H1 (cell line): ENCODE measurements at regions not wholly inside any gene's neighbourhood (a gene's known extent, or its start where the extent isn't known, plus 50 kb on each side); places are given as distances from the start of the nearest gene placed in this dataset.

Experiments used
- CTCF ChIA-PET: fragments of 300-600 bp; sonication (Branson Sonifier 250); formaldehyde crosslinking; loops from one replicate; lab custom pipeline; 2021; ENCODE audit not compliant: partially characterized antibody; lab: Charles Lee
- POLR2A ChIA-PET: fragments of 300-600 bp; sonication (Branson Sonifier 250); formaldehyde crosslinking; loops from one replicate; lab custom pipeline; 2021; ENCODE audit warnings: inconsistent platforms; ENCODE audit not compliant: partially characterized antibody; lab: Charles Lee
- DNase-seq, 2 experiments: peaks; one replicate each; pipeline versions ENCODE4 v3.0.0 to v3.0.0-alpha.2; 2010 to 2022; ENCODE audit warnings: low spot score in 2 of 2, low read depth in 1 of 2, mixed read lengths in 1 of 2
- FAIRE-seq: peaks from 2 replicates; lab custom pipeline; 2011; peaks lifted over from hg19 to GRCh38; lab: Jason Lieb, UNC
- H2AFZ ChIP-seq: 2 replicates; pipeline ENCODE4 v1.8.1; 2012; ENCODE audit warnings: low read length, inconsistent platforms
- H2AK5ac ChIP-seq: 2 replicates; pipeline ENCODE4 v1.6.1; 2013; ENCODE audit warnings: low read depth, low read length
- H2BK120ac ChIP-seq: replicated peaks from 2 replicates; pipeline ENCODE3; 2013; ENCODE audit warnings: low read depth, low read length, inconsistent platforms
- H2BK12ac ChIP-seq: 2 replicates; pipeline ENCODE4 v1.6.1; 2013; ENCODE audit warnings: low read depth, low read length
- H2BK15ac ChIP-seq: 2 replicates; pipeline ENCODE4 v1.6.1; 2013; ENCODE audit warnings: low read length
- H2BK20ac ChIP-seq: 2 replicates; pipeline ENCODE4 v1.6.1; 2013; ENCODE audit warnings: low read length
- H2BK5ac ChIP-seq: 2 replicates; pipeline ENCODE4 v1.6.1; 2013; ENCODE audit warnings: low read depth, low read length
- H3K14ac ChIP-seq: 2 replicates; pipeline ENCODE4 v1.6.1; 2013; ENCODE audit warnings: inconsistent platforms; ENCODE audit not compliant: insufficient read length
- H3K18ac ChIP-seq: 2 replicates; pipeline ENCODE4 v1.6.1; 2013; ENCODE audit warnings: low read length; ENCODE audit errors: extremely low read depth
- H3K23ac ChIP-seq: 2 replicates; pipeline ENCODE4 v1.6.1; 2013; ENCODE audit warnings: inconsistent platforms; ENCODE audit not compliant: insufficient read length
- H3K23me2 ChIP-seq: 2 replicates; pipeline ENCODE4 v1.6.1; 2013; ENCODE audit warnings: low read depth, low read length
- H3K27ac ChIP-seq: 2 replicates; pipeline ENCODE4 v1.6.1; 2011; ENCODE audit warnings: low read depth, low read length, inconsistent platforms
- H3K27me3 ChIP-seq, 4 experiments: replicated peaks in 1 of 4; 1 replicate in 1 of 4; 2 replicates in 3 of 4; pipeline versions ENCODE4 v1.6.1 to v1.8.1; 2011 to 2013; ENCODE audit warnings: low read length in 3 of 4, mild to moderate bottlenecking in 3 of 4, inconsistent platforms in 2 of 4, mixed read lengths in 2 of 4, moderate library complexity in 1 of 4; ENCODE audit not compliant: control insufficient read depth in 3 of 4, insufficient read depth in 3 of 4; ENCODE audit errors: extremely low read depth in 1 of 4
- H3K36me3 ChIP-seq, 4 experiments: 2 replicates each; pipeline versions ENCODE4 v1.6.1 to v1.8.1; 2011 to 2013; ENCODE audit warnings: mild to moderate bottlenecking in 4 of 4, low read length in 3 of 4, moderate library complexity in 2 of 4, control low read depth in 1 of 4, inconsistent platforms in 1 of 4; ENCODE audit not compliant: insufficient read depth in 4 of 4, control insufficient read depth in 2 of 4
- H3K4ac ChIP-seq: replicated peaks from 2 replicates; pipeline ENCODE3; 2013; ENCODE audit warnings: low read length, low read depth, mixed read lengths, inconsistent platforms; ENCODE audit not compliant: insufficient read length
- H3K4me1 ChIP-seq, 4 experiments: replicated peaks in 1 of 4; 1 replicate in 1 of 4; 2 replicates in 3 of 4; pipeline versions ENCODE4 v1.6.1 to v1.8.1; 2011 to 2013; ENCODE audit warnings: low read length in 3 of 4, inconsistent platforms in 2 of 4, mixed read lengths in 1 of 4; ENCODE audit not compliant: insufficient read depth in 4 of 4, control insufficient read depth in 3 of 4
- H3K4me2 ChIP-seq, 2 experiments: 2 replicates each; pipeline versions ENCODE4 v1.6.1 to v1.8.1; 2011 to 2013; ENCODE audit warnings: low read depth in 2 of 2, low read length in 2 of 2, control low read depth in 1 of 2, inconsistent platforms in 1 of 2, mild to moderate bottlenecking in 1 of 2; ENCODE audit not compliant: insufficient read depth in 1 of 2
- H3K4me3 ChIP-seq, 4 experiments: fragments of 200-600, 300-600 bp in 1 of 4; sonication (generic), shearing (Covaris generic), sonication (Bioruptor Twin) in 1 of 4; 2 replicates each; pipeline versions ENCODE4 v1.5.1 to v1.8.1; 2011 to 2016; ENCODE audit warnings: low read length in 4 of 4, low read depth in 3 of 4, control low read depth in 2 of 4, inconsistent platforms in 2 of 4, mild to moderate bottlenecking in 2 of 4, mixed read lengths in 1 of 4, moderate library complexity in 1 of 4; ENCODE audit not compliant: insufficient read depth in 2 of 4; ENCODE audit errors: extremely low read depth in 1 of 4
- H3K56ac ChIP-seq: replicated peaks from 2 replicates; pipeline ENCODE3; 2013; ENCODE audit warnings: low read depth, mild to moderate bottlenecking, mixed read lengths, low read length, inconsistent platforms; ENCODE audit not compliant: insufficient read length
- H3K79me1 ChIP-seq: 2 replicates; pipeline ENCODE4 v1.6.1; 2013; ENCODE audit warnings: low read depth, low read length, control low read depth
- H3K79me2 ChIP-seq, 2 experiments: 2 replicates each; pipeline versions ENCODE4 v1.6.1 to v1.8.1; 2012 to 2013; ENCODE audit warnings: low read length in 2 of 2, mild to moderate bottlenecking in 2 of 2, inconsistent platforms in 1 of 2; ENCODE audit not compliant: insufficient read depth in 2 of 2, control insufficient read depth in 1 of 2
- H3K9ac ChIP-seq, 4 experiments: replicated peaks in 1 of 4; 1 replicate in 1 of 4; 2 replicates in 3 of 4; pipeline versions ENCODE4 v1.6.1 to v1.8.1; 2011 to 2013; ENCODE audit warnings: low read depth in 3 of 4, low read length in 3 of 4, control low read depth in 2 of 4, mild to moderate bottlenecking in 2 of 4, moderate library complexity in 2 of 4, inconsistent platforms in 1 of 4; ENCODE audit errors: extremely low read depth in 1 of 4
- H3K9me3 ChIP-seq, 2 experiments: 2 replicates each; pipeline versions ENCODE4 v1.6.1 to v1.8.1; 2012 to 2013; ENCODE audit warnings: mild to moderate bottlenecking in 2 of 2, moderate library complexity in 2 of 2, control low read depth in 1 of 2, inconsistent platforms in 1 of 2, low read depth in 1 of 2, low read length in 1 of 2, mixed read lengths in 1 of 2; ENCODE audit not compliant: insufficient read depth in 2 of 2
- H4K20me1 ChIP-seq, 2 experiments: replicated peaks in 1 of 2; 2 replicates each; pipeline versions ENCODE3 to v1.8.1; 2011 to 2013; ENCODE audit warnings: inconsistent platforms in 2 of 2, low read length in 2 of 2, mild to moderate bottlenecking in 1 of 2; ENCODE audit not compliant: insufficient read depth in 2 of 2, control insufficient read depth in 1 of 2
- H4K5ac ChIP-seq: 2 replicates; pipeline ENCODE4 v1.6.1; 2013; ENCODE audit warnings: low read length, low read depth, mixed read lengths, inconsistent platforms; ENCODE audit not compliant: insufficient read length
- H4K8ac ChIP-seq: 2 replicates; pipeline ENCODE4 v1.8.0; 2013; ENCODE audit warnings: mild to moderate bottlenecking, moderate library complexity, low read length, inconsistent platforms; ENCODE audit not compliant: insufficient read depth; ENCODE audit errors: extremely low read depth
- H4K91ac ChIP-seq: replicated peaks from 2 replicates; pipeline ENCODE3; 2013; ENCODE audit warnings: low read length, mixed read lengths, inconsistent platforms; ENCODE audit not compliant: insufficient read length
- CTBP2 ChIP-seq: IDR thresholded peaks from 2 replicates; pipeline ENCODE4 v1.7.0; 2011; ENCODE audit warnings: borderline replicate concordance, mild to moderate bottlenecking, moderate library complexity, mixed read lengths, low read length; ENCODE audit not compliant: insufficient read depth, insufficient read length
- WGBS, 2 experiments: shearing (Covaris generic) in 1 of 2; methylation state at CpG; one replicate each; pipeline versions ENCODE4 v1.1.6 to v1.1.7; 2013 to 2015; ENCODE audit warnings: low lambda C conversion rate in 2 of 2, mixed read lengths in 2 of 2, inconsistent platforms in 1 of 2, low coverage in 1 of 2, missing lambda C conversion rate in 1 of 2; ENCODE audit not compliant: insufficient replicate concordance in 2 of 2, insufficient coverage in 1 of 2, insufficient read length in 1 of 2; ENCODE audit errors: extremely low coverage in 1 of 2, missing lambda C conversion rate in 1 of 2; 5-methylcytosine and 5-hydroxymethylcytosine counted together

DNA sequence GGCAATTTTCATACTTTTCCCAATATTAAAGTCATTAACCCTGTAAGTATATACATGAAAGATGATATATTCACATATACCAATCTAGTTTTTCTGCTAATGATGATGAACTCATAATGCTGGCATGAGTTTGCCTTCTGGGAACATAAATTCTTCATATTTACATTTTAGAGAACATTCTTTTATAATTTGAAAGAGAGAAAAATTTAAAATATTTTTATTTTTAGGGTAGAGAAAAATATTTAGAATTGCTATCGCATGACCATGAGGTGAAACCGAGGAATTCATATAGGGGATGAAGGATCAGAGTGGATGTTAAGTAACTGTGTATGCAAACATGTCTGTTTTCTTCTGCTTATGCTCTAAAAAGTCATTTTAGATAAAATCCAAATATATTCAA, 825.3 kb upstream of the FLRT2 start:
- H2BK120ac ChIP-seq: no peak overlapping the region
- FAIRE-seq: no peak
- H3K4me1 ChIP-seq: no peaks in the 10 kb centered on the region
- no peak overlapping the region for H3K14ac ChIP-seq
- H4K91ac ChIP-seq: no peak overlapping the region
- no peak overlapping the region for H4K8ac ChIP-seq
- H3K79me2 ChIP-seq: no peaks in the 10 kb centered on the region
- CTCF ChIA-PET: no interaction called here
- no peak overlapping the region for H3K18ac ChIP-seq
- no peak overlapping the region for H3K4ac ChIP-seq
- H2AK5ac ChIP-seq: no peak overlapping the region
- no peak for DNase-seq
- no peak overlapping the region for H2BK20ac ChIP-seq
- no peak overlapping the region for H2AFZ ChIP-seq
- no peak overlapping the region for H3K9ac ChIP-seq
- no peak overlapping the region for H2BK12ac ChIP-seq
- H4K5ac ChIP-seq: no peak overlapping the region
- no peaks in the 10 kb centered on the region for H4K20me1 ChIP-seq
- no peaks in the 10 kb centered on the region for H3K23me2 ChIP-seq
- no peak overlapping the region for H2BK5ac ChIP-seq
- H3K4me3 ChIP-seq: no peak overlapping the region
- H3K4me2 ChIP-seq: no peak overlapping the region
- no peak overlapping the region for H3K23ac ChIP-seq
- H3K36me3 ChIP-seq: no peaks in the 10 kb centered on the region
- no peaks in the 10 kb centered on the region for H3K27me3 ChIP-seq
- WGBS, 2 experiments: 97% methylated on average over 2 of the region's 2 CpGs; no CpG with 5 or more reads in 1 of the 2 experiments
- H3K27ac ChIP-seq: no peak overlapping the region
- H3K79me1 ChIP-seq: no peaks in the 10 kb centered on the region
- POLR2A ChIA-PET: no interaction called here
- no peaks in the 10 kb centered on the region for H3K9me3 ChIP-seq
- no peak overlapping the region for H3K56ac ChIP-seq
- no peak overlapping the region for H2BK15ac ChIP-seq
- no peak for TF ChIP-seq CTBP2
